Omental fat pad (tissue), 3 donors: ENCODE measurements at regions not wholly inside any gene's neighbourhood (a gene's known extent, or its start where the extent isn't known, plus 50 kb on each side); places are given as distances from the start of the nearest gene placed in this dataset.
A peak's percentile ranks its signal among the peaks of the same experiment; 100 is the strongest.

Experiments used
- ATAC-seq: fragments of 150-250 bp; one replicate; pipeline ENCODE4 v1.9.1; 2016; ENCODE audit warnings: mild to moderate bottlenecking, moderate library complexity; ENCODE audit not compliant: low FRiP score
- DNase-seq: peaks from one replicate; pipeline ENCODE4 v3.0.0-alpha.2; 2019; ENCODE audit warnings: low spot score
- TF ChIP-seq, protein P1 (sequence below), 3 donors: fragments of 450-650 bp; IDR thresholded peaks; one replicate each; pipeline ENCODE4 v1.5.1; 2016 to 2017; ENCODE audit warnings: antibody characterized with exemption in 3 of 3, mild to moderate bottlenecking in 3 of 3, moderate library complexity in 2 of 3

DNA sequence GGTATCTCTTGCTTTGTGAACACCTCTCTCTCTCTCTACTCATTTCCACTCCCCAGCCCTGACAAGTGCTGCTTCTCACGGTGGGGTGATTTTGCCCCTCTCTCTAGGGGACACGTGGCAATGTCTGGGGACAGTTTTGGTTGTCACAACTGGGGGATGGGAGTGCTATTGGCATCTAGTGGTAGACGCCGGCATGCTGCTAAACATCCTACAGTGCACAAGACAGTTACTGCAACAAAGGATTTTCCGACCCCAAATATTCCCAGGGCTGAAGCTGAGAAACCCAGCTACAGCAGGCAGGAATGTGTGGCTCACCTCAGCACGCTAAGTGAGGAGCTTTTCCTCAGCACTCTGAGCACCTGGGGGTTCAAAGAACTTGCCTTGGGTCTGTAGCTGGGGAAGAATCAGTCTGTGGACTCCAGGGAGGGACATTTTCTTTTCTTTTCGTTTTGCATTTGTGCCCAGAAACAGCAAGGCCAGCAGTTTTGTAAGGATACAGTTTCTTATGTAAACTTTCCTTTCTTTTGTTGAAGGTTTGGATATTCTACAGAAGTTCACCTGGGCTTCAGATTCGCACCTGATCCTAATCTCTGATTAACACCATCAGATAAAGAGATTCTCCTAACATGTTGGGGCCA, 246.9 kb upstream of the ZFP64 start:
- ATAC-seq (no peak), DNase-seq (no peak)
- TF ChIP-seq, protein P1, sequence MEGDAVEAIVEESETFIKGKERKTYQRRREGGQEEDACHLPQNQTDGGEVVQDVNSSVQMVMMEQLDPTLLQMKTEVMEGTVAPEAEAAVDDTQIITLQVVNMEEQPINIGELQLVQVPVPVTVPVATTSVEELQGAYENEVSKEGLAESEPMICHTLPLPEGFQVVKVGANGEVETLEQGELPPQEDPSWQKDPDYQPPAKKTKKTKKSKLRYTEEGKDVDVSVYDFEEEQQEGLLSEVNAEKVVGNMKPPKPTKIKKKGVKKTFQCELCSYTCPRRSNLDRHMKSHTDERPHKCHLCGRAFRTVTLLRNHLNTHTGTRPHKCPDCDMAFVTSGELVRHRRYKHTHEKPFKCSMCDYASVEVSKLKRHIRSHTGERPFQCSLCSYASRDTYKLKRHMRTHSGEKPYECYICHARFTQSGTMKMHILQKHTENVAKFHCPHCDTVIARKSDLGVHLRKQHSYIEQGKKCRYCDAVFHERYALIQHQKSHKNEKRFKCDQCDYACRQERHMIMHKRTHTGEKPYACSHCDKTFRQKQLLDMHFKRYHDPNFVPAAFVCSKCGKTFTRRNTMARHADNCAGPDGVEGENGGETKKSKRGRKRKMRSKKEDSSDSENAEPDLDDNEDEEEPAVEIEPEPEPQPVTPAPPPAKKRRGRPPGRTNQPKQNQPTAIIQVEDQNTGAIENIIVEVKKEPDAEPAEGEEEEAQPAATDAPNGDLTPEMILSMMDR (IDR thresholded peaks at IDR 0.05): no peak

DNA sequence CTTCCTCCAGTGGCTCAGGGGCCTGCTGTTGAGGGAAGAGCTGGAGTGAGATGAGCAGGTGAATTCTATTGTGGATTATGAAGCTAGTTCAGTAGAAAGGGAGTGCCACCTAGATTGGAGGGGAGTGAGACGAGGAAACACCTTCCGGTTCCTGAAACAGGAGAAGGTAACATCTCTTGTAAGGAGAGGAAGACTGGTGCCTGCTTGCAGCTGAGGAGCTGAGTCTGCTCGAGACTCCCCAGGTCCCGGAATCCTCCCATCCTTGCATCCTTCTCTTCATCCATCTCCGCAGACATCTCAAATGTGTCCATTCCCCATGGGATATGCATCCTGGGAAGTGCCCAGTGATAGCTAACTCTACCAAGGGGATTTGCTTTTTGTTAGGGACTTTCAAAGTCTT, 242.9 kb upstream of the ZFP64 start:
- TF ChIP-seq, protein P1 (IDR thresholded peaks at IDR 0.05): no peak
- no peak for ATAC-seq
- no peak for DNase-seq

DNA sequence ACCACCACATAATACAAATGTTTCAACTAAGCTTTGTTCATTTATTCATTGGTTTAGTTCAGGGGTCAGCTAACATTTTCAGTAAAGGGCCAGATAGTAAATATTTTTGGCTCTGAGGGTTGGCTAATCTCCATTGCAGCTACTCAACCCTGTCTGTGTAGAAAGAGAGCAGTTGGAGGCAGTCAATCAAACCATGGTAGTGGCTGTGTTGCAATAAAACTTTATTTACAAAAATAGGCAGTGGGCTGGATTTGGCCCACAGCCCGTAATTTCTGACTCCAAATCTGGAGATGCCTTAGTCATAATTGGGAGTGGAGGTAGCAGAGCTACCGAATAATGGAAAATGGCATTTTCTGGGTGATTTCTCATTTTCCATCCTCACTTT, 242.5 kb upstream of the ZFP64 start:
- TF ChIP-seq, protein P1 (IDR thresholded peaks at IDR 0.05): no peak
- DNase-seq: no peak
- no peak for ATAC-seq

DNA sequence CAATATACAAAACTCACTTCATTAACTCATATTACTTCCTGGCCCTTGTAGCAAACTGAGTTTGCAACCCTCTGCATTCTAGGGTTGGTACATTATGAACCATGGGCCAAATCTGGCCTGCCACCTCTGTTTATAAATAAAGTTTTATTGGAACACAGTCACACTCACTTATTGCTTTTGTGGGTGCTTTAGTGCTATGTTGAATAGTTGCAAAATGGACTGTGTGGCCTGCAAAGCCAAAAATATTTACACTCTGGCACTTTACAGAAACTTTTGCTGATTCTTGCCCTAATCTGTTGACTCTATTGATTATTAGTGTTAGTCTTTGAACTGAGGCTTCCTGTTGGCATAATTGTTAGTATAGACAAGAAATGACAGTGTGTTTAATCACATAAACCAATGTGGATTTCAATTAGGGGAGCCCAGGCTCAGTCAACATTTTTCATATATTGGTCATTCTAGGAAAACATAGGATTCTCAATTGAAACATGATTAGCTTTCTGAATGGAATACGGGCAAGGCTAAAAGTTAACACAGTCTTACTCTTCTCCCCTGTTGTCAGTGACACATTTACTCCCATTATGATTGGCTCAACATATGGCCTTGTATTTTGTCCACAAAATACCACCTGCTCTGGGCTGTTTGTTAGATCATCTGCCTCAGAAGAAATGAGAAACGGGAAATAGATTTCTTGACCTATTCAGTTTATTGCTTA, 241.9 kb upstream of the ZFP64 start:
- no peak for ATAC-seq
- no peak for DNase-seq
- TF ChIP-seq, protein P1 (IDR thresholded peaks at IDR 0.05): no peak

DNA sequence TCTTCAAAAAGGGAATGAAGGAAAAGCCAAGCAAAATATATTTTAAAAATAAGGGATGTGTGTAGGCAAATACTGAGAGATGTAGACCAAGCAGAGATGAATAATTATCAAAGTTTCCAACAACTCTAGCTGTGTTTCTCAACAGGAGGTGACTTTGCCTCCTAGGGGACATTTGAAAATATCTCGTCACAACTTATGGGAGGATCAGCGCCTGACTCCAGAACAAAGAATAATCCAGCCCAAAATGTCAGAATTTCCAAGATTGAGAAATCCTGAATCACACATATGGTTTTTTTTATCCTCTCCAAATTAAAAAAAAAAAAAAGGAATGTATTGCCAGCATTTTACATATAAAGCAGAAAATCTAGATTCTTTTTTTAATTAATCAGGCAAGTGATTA, 241.2 kb upstream of the ZFP64 start:
- TF ChIP-seq, protein P1 (IDR thresholded peaks at IDR 0.05): no peak
- ATAC-seq (peak; percentile 37), DNase-seq (no peak)

DNA sequence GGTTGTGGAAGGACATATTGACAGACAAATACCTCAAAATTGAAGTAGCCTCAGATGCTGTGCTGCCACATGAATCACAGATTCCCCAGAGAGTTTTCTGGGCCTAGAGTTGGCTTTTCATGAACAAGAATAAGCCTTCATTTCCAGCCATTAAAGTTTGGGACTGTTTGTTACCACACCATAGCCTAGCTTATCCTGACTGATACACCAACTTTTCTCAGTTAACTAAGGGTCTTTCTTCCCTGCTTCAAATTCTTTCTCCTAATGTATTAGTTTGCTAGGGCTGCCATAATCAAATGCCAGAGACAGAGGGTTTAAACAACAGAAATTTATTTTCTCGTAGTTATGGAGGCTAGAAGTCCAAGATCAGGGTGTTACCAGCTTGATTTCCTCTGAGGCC, 237.4 kb upstream of the ZFP64 start:
- TF ChIP-seq, protein P1 (IDR thresholded peaks at IDR 0.05): no peak
- no peak for ATAC-seq
- no peak for DNase-seq

DNA sequence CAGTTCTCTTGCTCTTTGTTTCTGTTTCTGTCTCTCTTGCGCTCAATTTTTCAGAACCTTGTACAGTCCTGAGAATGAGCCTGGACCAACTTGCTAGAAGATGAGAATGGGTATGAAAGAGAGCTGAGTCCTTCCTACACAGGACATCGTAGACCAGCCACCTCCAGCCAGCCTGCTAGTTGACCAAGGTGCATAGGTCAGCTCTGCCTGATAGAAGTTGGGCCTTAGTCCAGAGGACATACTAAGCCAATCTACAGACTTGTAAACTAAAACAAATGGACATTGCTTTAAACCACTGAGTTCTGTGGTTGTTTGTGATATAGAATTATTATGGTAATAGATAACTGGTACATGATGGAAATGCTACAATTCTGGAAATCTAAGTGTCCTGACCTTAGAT, 236.4 kb upstream of the ZFP64 start:
- ATAC-seq: no peak

More for the DNA sequence above, 236.4 kb upstream of the ZFP64 start:
- no peak for DNase-seq
- TF ChIP-seq, protein P1 (IDR thresholded peaks at IDR 0.05): no peak
